ENCODE measurements at regions not wholly inside any gene's neighbourhood (a gene's known extent, or its start where the extent isn't known, plus 50 kb on each side); places are given as distances from the start of the nearest gene placed in this dataset.
"Not testable (repeated sequence)": the region's sequence is repeated elsewhere in the genome, so short reads cannot be mapped to it uniquely, and the experiment has no call there.

DNA sequence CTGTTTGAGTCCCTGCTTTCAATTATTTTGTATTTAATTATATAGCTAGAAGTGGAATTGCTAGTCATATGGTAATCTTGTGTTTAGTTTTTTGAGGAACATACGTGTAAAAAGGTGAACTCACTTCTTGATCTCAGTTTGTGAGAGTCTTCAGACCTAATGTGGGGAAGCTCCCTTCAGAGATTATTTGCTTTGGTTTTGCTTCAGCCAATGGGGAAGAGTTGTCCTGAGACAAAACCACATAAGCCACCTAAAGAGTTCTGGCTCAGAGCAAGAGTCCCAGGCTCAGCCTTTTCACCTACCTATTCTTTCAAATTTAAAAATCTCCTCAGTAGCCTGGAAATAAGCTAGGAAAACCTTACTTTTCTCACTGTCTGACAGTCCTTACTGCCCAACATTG is 138.4 kb downstream of the UCK2 start:
- no peak for DNase-seq (ENCODE audit: low read depth, low spot score)

GRCh38 chr1:165969366-165969765 is 142.0 kb downstream of the UCK2 start:
- not testable (repeated sequence) for DNase-seq (ENCODE audit: low read depth, low spot score)

DNA sequence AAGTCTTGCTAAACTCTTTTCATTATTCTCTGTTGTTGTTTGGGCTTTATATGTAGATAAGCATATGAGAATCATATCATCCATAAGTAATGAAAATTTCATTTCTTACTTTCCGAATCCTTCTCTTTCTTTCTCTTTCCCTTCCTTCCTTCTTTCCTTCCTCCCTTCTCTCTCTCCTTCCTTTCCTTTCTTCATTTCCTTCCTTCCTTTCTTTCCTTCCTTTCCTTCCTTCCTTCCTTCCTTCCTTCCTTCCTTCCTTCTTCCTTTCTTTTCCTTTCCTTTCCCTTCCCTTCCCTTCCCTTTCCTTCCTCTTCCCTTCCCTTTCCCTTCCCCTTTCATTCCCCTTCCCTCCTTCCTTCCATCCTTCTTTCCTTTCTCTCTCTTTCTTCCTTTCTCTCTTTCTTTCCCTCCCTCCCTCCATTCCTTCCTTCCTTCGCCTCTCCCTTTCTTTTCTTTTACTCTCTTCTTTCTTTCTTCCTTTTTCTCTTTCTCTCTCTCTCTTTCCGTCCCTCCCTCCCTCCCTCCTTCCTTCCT is 147.3 kb downstream of the UCK2 start:
- DNase-seq (ENCODE audit: low read depth, low spot score): no peak

DNA sequence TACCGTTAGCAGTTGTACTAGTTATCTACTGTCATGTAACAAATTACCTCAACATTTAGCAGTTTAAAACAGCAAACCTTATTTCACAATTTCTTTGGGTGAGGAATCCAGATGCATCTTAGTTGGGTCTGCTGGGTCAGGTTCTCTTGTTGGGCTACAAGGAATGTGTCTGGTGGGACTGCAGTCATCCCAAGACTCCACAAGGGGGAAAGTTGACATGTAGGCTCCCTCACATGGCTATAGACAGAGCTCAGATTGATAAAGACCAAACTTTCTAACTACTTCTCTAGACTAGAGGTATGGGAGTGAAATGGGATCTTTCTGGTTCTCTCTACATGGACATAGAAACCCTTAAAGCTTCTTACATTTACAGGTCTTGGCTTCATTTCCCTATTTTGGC is 160.9 kb downstream of the UCK2 start:
- peak; percentile 3 for DNase-seq (ENCODE audit: low read depth, low spot score)

DNA sequence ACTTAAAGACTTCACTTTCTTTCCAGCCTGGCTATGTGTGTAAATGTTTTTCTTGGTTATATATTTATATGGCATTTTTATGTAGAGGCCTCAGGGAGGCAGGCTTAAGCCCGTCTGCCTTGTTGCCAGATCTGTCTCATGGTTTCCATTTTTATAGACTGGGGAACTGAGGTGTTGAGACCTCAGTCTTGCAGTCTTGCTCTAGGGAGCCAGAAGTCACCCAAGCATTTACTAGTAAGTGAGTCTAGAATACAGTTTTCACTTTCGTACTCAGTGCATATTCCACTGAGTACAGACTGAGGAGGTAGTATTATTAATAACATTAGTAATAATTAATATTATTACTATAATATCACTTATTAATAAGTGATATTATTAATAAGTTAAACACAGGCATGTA is 161.4 kb downstream of the UCK2 start:
- no peak for DNase-seq (ENCODE audit: low read depth, low spot score)

DNA sequence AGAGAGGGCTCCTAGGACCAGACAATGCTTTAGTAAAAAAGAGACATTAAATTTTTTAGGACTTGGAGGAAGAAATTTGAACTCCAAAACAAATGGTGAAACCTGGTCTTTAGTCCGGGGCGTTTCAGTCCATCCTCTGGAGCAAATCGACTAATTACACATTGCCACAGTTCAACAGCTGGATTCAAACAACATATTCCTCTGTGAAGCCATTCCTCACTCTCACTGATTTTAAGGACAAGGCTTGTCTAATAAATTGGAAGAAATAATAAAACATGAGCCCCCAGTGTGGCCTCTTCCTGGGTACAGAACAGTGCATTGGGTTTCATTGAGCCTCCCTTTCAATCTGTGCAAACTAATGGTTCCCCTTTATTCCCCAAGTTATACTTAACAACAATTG is 165.1 kb downstream of the UCK2 start:
- DNase-seq (ENCODE audit: low read depth, low spot score): no peak

- DNase-seq (ENCODE audit: low read depth, low spot score): no peak
Observed at GRCh38 chr1:165994107-165994506, 166.7 kb downstream of the UCK2 start.

- DNase-seq (ENCODE audit: low read depth, low spot score): no peak
Observed at GRCh38 chr1:165999826-166000225, 167.0 kb downstream of the FAM78B start.

DNA sequence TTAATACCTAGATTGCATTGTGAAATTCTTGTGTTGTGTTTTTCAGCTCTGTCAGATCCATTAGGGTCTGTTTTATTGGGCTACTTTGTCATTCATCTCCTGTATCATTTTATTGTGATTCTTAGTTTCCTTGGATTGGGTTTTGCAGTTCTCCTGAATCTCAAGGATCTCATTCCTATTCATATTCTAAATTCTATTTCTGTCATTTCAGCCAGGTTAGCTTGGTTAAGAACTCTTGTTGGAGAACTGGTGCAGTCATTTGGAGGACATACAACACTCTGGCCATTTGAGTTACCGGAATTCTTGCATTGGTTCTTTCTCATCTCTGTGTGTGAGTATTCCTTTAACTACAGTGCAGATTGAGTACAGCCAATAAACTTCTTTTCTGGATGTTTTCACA is 159.6 kb downstream of the FAM78B start:
- DNase-seq (ENCODE audit: low read depth, low spot score): no peak

GRCh38 chr1:166013232-166013631 is 153.6 kb downstream of the FAM78B start:
- DNase-seq (ENCODE audit: low read depth, low spot score): no peak

GRCh38 chr1:166017395-166017794 is 149.4 kb downstream of the FAM78B start:
- peak; percentile 9 for DNase-seq (ENCODE audit: low read depth, low spot score)

Measured in iPS DF 19.7 (cell line).